Caco-2 (cell line): ENCODE measurements at regions not wholly inside any gene's neighbourhood (a gene's known extent, or its start where the extent isn't known, plus 50 kb on each side); places are given as distances from the start of the nearest gene placed in this dataset.

ENCODE experiments used
- BruUV-seq: library from RNA; stranded (reverse); fragments of 400-500 nt; replicated peaks from 2 replicates; lab custom pipeline; 2021; lab: Mats Ljungman, UMichigan
- CTCF ChIA-PET: fragments of 300-600 bp; sonication (Branson Sonifier 250); formaldehyde crosslinking; loops from one replicate; lab custom pipeline; 2022; ENCODE audit warnings: antibody characterized with exemption; lab: Charles Lee
- POLR2A ChIA-PET: fragments of 300-600 bp; sonication (Branson Sonifier 250); formaldehyde crosslinking; loops from one replicate; lab custom pipeline; 2022; ENCODE audit warnings: antibody characterized with exemption; lab: Charles Lee
- DNase-seq, 2 experiments: peaks; one replicate each; pipeline versions ENCODE4 v3.0.0 to v3.0.0-alpha.2; 2020 to 2022
- H3K27me3 ChIP-seq: replicated peaks from 2 replicates; pipeline ENCODE4 v1.6.0; 2011; ENCODE audit warnings: low read length; ENCODE audit not compliant: control insufficient read depth, insufficient read depth
- H3K36me3 ChIP-seq: 2 replicates; pipeline ENCODE4 v1.5.1; 2011; ENCODE audit warnings: low read length; ENCODE audit not compliant: control insufficient read depth, insufficient read depth
- H3K4me1 ChIP-seq: fragments of 250-450 bp; sonication (Bioruptor Pico); 2 replicates; pipeline ENCODE4 v1.5.1; 2020; ENCODE audit warnings: mild to moderate bottlenecking
- H3K4me3 ChIP-seq: 2 replicates; pipeline ENCODE4 v1.5.1; 2011; ENCODE audit warnings: low read depth, mild to moderate bottlenecking, control low read depth, low read length
- H3K9me3 ChIP-seq: fragments of 250-450 bp; sonication (Bioruptor Pico); 2 replicates; pipeline ENCODE4 v1.5.1; 2020; ENCODE audit warnings: mild to moderate bottlenecking, moderate library complexity
- H3K27ac Mint-ChIP-seq: one replicate; pipeline ENCODE4 v1.8.0; 2022; ENCODE audit warnings: mixed read lengths; ENCODE audit not compliant: unreplicated experiment
- H3K27me3 Mint-ChIP-seq: one replicate; pipeline ENCODE4 v1.8.0; 2022; ENCODE audit warnings: mixed read lengths; ENCODE audit not compliant: insufficient read depth, unreplicated experiment
- H3K36me3 Mint-ChIP-seq: one replicate; pipeline ENCODE4 v1.8.0; 2022; ENCODE audit warnings: mild to moderate bottlenecking, mixed read lengths; ENCODE audit not compliant: insufficient read depth, unreplicated experiment
- H3K4me1 Mint-ChIP-seq: one replicate; pipeline ENCODE4 v1.8.0; 2022; ENCODE audit warnings: low read depth, mixed read lengths; ENCODE audit not compliant: unreplicated experiment
- H3K4me3 Mint-ChIP-seq: one replicate; pipeline ENCODE4 v1.8.0; 2022; ENCODE audit warnings: mild to moderate bottlenecking, moderate library complexity, mixed read lengths; ENCODE audit not compliant: unreplicated experiment
- H3K9me3 Mint-ChIP-seq: one replicate; pipeline ENCODE4 v1.8.0; 2022; ENCODE audit warnings: mixed read lengths; ENCODE audit not compliant: unreplicated experiment
- intact Hi-C: fragments of 100-400 bp; cut with micrococcal nuclease; formaldehyde crosslinking; loops from one replicate; pipeline ENCODE4 v1.10.0; 2022; ENCODE audit not compliant: unreplicated experiment
- TF ChIP-seq, protein P1 (sequence below), 2 experiments: fragments of 200-600 bp in 1 of 2; IDR thresholded peaks; 1 replicate in 1 of 2; 2 replicates in 1 of 2; pipeline versions ENCODE4 v1.5.1 to v1.8.0; 2011 to 2022; ENCODE audit warnings: antibody characterized with exemption in 1 of 2, control low read depth in 1 of 2, inconsistent platforms in 1 of 2, low read depth in 1 of 2, low read length in 1 of 2, mild to moderate bottlenecking in 1 of 2, moderate library complexity in 1 of 2; ENCODE audit not compliant: insufficient read depth in 1 of 2, severe bottlenecking in 1 of 2, unreplicated experiment in 1 of 2

DNA sequence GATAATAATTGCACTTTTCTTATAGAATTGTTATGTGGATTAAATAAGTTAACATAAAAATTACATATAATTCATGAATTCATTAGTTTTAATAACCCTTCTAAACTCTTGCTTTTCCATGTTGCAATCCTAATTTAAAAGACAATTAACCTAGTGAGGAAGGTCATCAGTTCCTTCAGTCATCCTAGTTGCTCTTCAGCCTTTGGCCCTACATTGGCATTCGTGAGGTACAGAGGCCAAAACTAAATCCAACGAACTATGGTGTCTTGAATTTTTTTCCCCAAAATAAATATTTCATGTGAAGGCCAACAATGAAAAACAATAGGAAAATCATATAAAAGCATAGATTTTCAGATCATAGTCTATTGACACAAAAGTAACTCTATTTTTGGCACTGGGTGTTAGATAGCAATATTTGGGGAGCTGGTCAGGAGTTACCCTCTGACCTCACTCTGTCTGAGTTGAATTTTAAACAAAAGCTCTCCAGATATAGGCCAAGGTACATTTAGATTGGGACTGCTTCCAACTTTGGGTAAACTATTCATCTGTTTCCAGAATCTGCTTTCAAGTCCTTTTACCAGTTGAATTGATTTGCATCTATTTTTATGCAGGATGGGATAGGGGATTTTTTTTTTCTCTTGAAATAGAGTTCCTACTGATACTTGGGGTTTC, 104.5 kb downstream of the SEM1 start:
- intact Hi-C loops = no loop called here
- ChIA-PET CTCF (no interaction called here), POLR2A (no interaction called here)
- Mint-ChIP-seq H3K4me1 (no peaks in the 10 kb centered on the region), H3K27ac (no peak overlapping the region), H3K4me3 (no peak overlapping the region), H3K27me3 (no peaks in the 10 kb centered on the region), H3K36me3 (no peaks in the 10 kb centered on the region), H3K9me3 (no peaks in the 10 kb centered on the region)
- no TSS peak for BruUV-seq
- Histone ChIP-seq H3K9me3 (no peaks in the 10 kb centered on the region), H3K27me3 (no peaks in the 10 kb centered on the region), H3K36me3 (no peaks in the 10 kb centered on the region), H3K4me1 (no peaks in the 10 kb centered on the region), H3K4me3 (no peak overlapping the region)
- TF ChIP-seq, protein P1, sequence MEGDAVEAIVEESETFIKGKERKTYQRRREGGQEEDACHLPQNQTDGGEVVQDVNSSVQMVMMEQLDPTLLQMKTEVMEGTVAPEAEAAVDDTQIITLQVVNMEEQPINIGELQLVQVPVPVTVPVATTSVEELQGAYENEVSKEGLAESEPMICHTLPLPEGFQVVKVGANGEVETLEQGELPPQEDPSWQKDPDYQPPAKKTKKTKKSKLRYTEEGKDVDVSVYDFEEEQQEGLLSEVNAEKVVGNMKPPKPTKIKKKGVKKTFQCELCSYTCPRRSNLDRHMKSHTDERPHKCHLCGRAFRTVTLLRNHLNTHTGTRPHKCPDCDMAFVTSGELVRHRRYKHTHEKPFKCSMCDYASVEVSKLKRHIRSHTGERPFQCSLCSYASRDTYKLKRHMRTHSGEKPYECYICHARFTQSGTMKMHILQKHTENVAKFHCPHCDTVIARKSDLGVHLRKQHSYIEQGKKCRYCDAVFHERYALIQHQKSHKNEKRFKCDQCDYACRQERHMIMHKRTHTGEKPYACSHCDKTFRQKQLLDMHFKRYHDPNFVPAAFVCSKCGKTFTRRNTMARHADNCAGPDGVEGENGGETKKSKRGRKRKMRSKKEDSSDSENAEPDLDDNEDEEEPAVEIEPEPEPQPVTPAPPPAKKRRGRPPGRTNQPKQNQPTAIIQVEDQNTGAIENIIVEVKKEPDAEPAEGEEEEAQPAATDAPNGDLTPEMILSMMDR (IDR thresholded peaks at IDR 0.05; ENCODE audit: insufficient read depth in 1 of 2, low read depth in 1 of 2, low read length in 1 of 2, severe bottlenecking in 1 of 2, unreplicated experiment in 1 of 2) = no peak
- no peak for DNase-seq

DNA sequence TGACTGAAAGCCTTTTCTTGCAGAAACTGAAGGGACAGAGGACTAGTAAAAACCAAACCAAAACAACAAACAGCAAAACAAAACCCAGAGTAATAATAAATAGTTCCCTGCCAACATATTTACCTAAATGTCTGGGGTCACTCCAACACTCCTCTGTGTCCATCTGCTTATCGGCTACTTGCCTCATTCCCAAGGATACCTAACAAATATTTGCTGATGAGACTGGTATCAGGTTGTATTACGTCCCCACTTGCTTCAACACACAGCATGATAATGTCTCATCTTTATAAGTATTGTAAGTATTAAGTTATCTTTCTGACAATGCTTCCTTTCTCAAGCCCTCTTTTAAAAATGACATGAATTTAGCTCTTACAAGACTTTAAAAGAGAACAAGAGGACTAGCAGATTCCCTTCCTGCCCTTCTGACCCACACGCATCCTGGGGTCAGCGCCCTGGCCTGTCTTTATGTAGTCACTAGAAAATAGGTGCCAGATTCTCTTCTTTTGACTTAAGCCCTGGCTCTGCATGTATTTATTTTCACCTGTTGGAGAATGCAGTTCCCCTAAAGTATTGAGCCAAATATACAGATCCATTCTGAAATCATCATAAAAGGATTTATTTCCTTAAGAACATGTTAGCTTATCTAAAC, 110.2 kb downstream of the SEM1 start:
- Mint-ChIP-seq H3K4me1 (peaks cover 12% of the 10 kb centered on the region), H3K4me3 (no peak overlapping the region), H3K9me3 (no peaks in the 10 kb centered on the region), H3K36me3 (no peaks in the 10 kb centered on the region), H3K27ac (no peak overlapping the region), H3K27me3 (no peaks in the 10 kb centered on the region)
- ChIA-PET CTCF (no interaction called here), POLR2A (no interaction called here)
- Histone ChIP-seq H3K36me3 (no peaks in the 10 kb centered on the region), H3K4me3 (no peak overlapping the region), H3K9me3 (no peaks in the 10 kb centered on the region), H3K27me3 (no peaks in the 10 kb centered on the region), H3K4me1 (peaks cover 16% of the 10 kb centered on the region)
- no peak for DNase-seq
- BruUV-seq = no TSS peak
- intact Hi-C loops = loop anchor here (5.0 kb wide), 1 partner anchor 682 kb away; no protein-coding TSS in a partner anchor
- TF ChIP-seq, protein P1 (IDR thresholded peaks at IDR 0.05; ENCODE audit: insufficient read depth in 1 of 2, low read depth in 1 of 2, low read length in 1 of 2, severe bottlenecking in 1 of 2, unreplicated experiment in 1 of 2) = no peak

DNA sequence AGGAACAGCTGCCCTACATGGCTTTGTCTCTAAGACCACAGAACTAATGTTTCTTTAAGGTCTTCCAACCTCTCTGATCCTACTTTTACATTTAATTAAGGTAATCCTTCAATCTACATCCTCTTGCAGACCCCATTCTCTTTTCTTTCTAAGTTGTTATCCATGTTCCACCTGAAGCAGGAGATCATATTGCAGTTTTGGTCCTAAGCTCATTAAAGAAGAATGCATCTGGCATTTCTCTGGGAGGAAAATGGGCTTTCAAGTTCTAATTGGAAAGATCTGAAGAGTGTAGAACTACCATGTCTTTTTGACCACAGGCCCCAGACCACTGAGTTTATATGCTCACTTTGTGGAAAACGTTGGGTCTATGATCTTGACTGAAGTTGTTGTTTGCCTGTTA, 111.2 kb downstream of the SEM1 start:
- Mint-ChIP-seq H3K9me3 (no peaks in the 10 kb centered on the region), H3K4me1 (peaks cover 12% of the 10 kb centered on the region), H3K27me3 (no peaks in the 10 kb centered on the region), H3K27ac (no peak overlapping the region), H3K4me3 (no peak overlapping the region), H3K36me3 (no peaks in the 10 kb centered on the region)
- ChIA-PET POLR2A (no interaction called here), CTCF (no interaction called here)
- H3K9me3 ChIP-seq = no peaks in the 10 kb centered on the region
- peaks cover 16% of the 10 kb centered on the region for H3K4me1 ChIP-seq
- H3K4me3 ChIP-seq = no peak overlapping the region
- no TSS peak for BruUV-seq
- H3K27me3 ChIP-seq = no peaks in the 10 kb centered on the region
- TF ChIP-seq, protein P1 (IDR thresholded peaks at IDR 0.05; ENCODE audit: insufficient read depth in 1 of 2, low read depth in 1 of 2, low read length in 1 of 2, severe bottlenecking in 1 of 2, unreplicated experiment in 1 of 2) = no peak
- no peak for DNase-seq
- H3K36me3 ChIP-seq = no peaks in the 10 kb centered on the region
- intact Hi-C loops = loop anchor here (5.0 kb wide), 1 partner anchor 681 kb away; no protein-coding TSS in a partner anchor
